Mammary epithelial cell (primary cell): ENCODE measurements at regions not wholly inside any gene's neighbourhood (a gene's known extent, or its start where the extent isn't known, plus 50 kb on each side); places are given as distances from the start of the nearest gene placed in this dataset.

Source experiments
- EZH2 ChIP-seq: IDR thresholded peaks from 2 replicates; pipeline ENCODE4 v1.6.1; 2012; ENCODE audit warnings: low read length, inconsistent platforms, borderline replicate concordance
- TF ChIP-seq, protein P1 (sequence below), 2 donors: IDR thresholded peaks in 1 of 2; conservative IDR thresholded peaks in 1 of 2; 2 replicates each; pipeline ENCODE4 v1.5.1; 2011 to 2012; ENCODE audit warnings: inconsistent platforms in 2 of 2, low read length in 2 of 2, mild to moderate bottlenecking in 2 of 2, control low read depth in 1 of 2, low read depth in 1 of 2; ENCODE audit not compliant: insufficient read depth in 1 of 2; ENCODE audit errors: extremely low read depth in 1 of 2

DNA sequence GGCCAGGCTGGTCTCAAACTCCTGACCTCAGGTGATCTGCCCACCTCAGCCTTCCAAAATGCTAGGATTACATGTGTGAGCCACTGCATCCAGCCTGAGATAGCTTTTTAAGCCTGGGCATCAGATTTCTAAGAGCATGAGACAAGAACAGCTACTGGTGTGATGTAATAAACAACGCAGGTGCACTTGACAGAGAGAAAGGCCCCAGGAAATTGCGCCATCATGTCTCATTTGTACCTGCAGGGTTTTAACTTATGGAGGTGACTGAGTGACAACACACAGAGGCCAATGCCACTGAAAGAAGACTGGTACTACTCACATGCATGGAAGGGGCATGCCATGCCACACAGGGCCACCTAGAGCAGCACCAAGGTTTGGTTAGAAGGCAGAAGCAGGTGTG lies 209.4 kb downstream of the SP3 start:
- TF ChIP-seq, protein P1, sequence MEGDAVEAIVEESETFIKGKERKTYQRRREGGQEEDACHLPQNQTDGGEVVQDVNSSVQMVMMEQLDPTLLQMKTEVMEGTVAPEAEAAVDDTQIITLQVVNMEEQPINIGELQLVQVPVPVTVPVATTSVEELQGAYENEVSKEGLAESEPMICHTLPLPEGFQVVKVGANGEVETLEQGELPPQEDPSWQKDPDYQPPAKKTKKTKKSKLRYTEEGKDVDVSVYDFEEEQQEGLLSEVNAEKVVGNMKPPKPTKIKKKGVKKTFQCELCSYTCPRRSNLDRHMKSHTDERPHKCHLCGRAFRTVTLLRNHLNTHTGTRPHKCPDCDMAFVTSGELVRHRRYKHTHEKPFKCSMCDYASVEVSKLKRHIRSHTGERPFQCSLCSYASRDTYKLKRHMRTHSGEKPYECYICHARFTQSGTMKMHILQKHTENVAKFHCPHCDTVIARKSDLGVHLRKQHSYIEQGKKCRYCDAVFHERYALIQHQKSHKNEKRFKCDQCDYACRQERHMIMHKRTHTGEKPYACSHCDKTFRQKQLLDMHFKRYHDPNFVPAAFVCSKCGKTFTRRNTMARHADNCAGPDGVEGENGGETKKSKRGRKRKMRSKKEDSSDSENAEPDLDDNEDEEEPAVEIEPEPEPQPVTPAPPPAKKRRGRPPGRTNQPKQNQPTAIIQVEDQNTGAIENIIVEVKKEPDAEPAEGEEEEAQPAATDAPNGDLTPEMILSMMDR (conservative IDR thresholded peaks at IDR 0.05 in 1 of 2, IDR thresholded peaks at IDR 0.05 in 1 of 2; ENCODE audit: extremely low read depth in 1 of 2, insufficient read depth in 1 of 2, low read depth in 1 of 2, low read length in 2 of 2) = no peak
- no peak for TF ChIP-seq EZH2
